Liver (tissue), 3 donors: ENCODE measurements at regions not wholly inside any gene's neighbourhood (a gene's known extent, or its start where the extent isn't known, plus 50 kb on each side); places are given as distances from the start of the nearest gene placed in this dataset.

Experiments used
- EGR1 ChIP-seq, 2 donors: IDR thresholded peaks; 2 replicates each; pipeline ENCODE4 v1.6.1; 2016 to 2018; ENCODE audit warnings: antibody characterized with exemption in 2 of 2, low read depth in 2 of 2
- GABPA ChIP-seq, 2 donors: IDR thresholded peaks in 1 of 2; conservative IDR thresholded peaks in 1 of 2; 2 replicates each; pipeline ENCODE4 v1.6.1; 2016; ENCODE audit warnings: antibody characterized with exemption in 2 of 2, mild to moderate bottlenecking in 1 of 2, moderate library complexity in 1 of 2
- NR2F2 ChIP-seq: IDR thresholded peaks from 2 replicates; pipeline ENCODE4 v1.6.1; 2016; ENCODE audit warnings: antibody characterized with exemption
- RAD21 ChIP-seq, 2 donors: IDR thresholded peaks; 2 replicates each; pipeline ENCODE4 v1.6.1; 2016; ENCODE audit warnings: antibody characterized with exemption in 2 of 2, mild to moderate bottlenecking in 2 of 2
- TAF1 ChIP-seq: conservative IDR thresholded peaks from 2 replicates; pipeline ENCODE4 v1.6.1; 2016; ENCODE audit warnings: antibody characterized with exemption, mild to moderate bottlenecking
- YY1 ChIP-seq: IDR thresholded peaks from 2 replicates; pipeline ENCODE4 v1.6.1; 2016; ENCODE audit warnings: antibody characterized with exemption, mild to moderate bottlenecking
- ZBTB33 ChIP-seq: IDR thresholded peaks from 2 replicates; pipeline ENCODE4 v1.6.1; 2016; ENCODE audit warnings: antibody characterized with exemption
- TF ChIP-seq, protein P1 (sequence below): fragments of 150-350 bp; IDR thresholded peaks from 2 replicates; pipeline ENCODE4 v1.5.1; 2017; ENCODE audit warnings: improper control_type of control experiment, low read depth, low read length; ENCODE audit not compliant: missing input control
- TF ChIP-seq, protein P2 (sequence below): IDR thresholded peaks from 2 replicates; pipeline ENCODE4 v1.6.1; 2016; ENCODE audit warnings: antibody characterized with exemption, mild to moderate bottlenecking
- donor health status: healthy.
- donor health status: healthy.

GRCh38 chr21:32120230-32120629, 158.6 kb downstream of the MIS18A start:
- TF ChIP-seq, protein P1, sequence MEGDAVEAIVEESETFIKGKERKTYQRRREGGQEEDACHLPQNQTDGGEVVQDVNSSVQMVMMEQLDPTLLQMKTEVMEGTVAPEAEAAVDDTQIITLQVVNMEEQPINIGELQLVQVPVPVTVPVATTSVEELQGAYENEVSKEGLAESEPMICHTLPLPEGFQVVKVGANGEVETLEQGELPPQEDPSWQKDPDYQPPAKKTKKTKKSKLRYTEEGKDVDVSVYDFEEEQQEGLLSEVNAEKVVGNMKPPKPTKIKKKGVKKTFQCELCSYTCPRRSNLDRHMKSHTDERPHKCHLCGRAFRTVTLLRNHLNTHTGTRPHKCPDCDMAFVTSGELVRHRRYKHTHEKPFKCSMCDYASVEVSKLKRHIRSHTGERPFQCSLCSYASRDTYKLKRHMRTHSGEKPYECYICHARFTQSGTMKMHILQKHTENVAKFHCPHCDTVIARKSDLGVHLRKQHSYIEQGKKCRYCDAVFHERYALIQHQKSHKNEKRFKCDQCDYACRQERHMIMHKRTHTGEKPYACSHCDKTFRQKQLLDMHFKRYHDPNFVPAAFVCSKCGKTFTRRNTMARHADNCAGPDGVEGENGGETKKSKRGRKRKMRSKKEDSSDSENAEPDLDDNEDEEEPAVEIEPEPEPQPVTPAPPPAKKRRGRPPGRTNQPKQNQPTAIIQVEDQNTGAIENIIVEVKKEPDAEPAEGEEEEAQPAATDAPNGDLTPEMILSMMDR, result no peak
- no peak for TF ChIP-seq NR2F2
- TF ChIP-seq EGR1 (IDR thresholded peaks at IDR 0.05; ENCODE audit: low read depth in 2 of 2), result no peak
- TF ChIP-seq YY1, result no peak
- no peak for TF ChIP-seq TAF1
- TF ChIP-seq RAD21 (IDR thresholded peaks at IDR 0.05), result no peak
- TF ChIP-seq, protein P2, sequence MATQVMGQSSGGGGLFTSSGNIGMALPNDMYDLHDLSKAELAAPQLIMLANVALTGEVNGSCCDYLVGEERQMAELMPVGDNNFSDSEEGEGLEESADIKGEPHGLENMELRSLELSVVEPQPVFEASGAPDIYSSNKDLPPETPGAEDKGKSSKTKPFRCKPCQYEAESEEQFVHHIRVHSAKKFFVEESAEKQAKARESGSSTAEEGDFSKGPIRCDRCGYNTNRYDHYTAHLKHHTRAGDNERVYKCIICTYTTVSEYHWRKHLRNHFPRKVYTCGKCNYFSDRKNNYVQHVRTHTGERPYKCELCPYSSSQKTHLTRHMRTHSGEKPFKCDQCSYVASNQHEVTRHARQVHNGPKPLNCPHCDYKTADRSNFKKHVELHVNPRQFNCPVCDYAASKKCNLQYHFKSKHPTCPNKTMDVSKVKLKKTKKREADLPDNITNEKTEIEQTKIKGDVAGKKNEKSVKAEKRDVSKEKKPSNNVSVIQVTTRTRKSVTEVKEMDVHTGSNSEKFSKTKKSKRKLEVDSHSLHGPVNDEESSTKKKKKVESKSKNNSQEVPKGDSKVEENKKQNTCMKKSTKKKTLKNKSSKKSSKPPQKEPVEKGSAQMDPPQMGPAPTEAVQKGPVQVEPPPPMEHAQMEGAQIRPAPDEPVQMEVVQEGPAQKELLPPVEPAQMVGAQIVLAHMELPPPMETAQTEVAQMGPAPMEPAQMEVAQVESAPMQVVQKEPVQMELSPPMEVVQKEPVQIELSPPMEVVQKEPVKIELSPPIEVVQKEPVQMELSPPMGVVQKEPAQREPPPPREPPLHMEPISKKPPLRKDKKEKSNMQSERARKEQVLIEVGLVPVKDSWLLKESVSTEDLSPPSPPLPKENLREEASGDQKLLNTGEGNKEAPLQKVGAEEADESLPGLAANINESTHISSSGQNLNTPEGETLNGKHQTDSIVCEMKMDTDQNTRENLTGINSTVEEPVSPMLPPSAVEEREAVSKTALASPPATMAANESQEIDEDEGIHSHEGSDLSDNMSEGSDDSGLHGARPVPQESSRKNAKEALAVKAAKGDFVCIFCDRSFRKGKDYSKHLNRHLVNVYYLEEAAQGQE, result no peak
- TF ChIP-seq ZBTB33, result no peak
- TF ChIP-seq GABPA (IDR thresholded peaks at IDR 0.05 in 1 of 2, conservative IDR thresholded peaks at IDR 0.05 in 1 of 2), result no peak
